Mucosa of gallbladder (tissue), 1 donor: ENCODE measurements at regions not wholly inside any gene's neighbourhood (a gene's known extent, or its start where the extent isn't known, plus 50 kb on each side); places are given as distances from the start of the nearest gene placed in this dataset.
A peak's percentile ranks its signal among the peaks of the same experiment; 100 is the strongest.

Experiments used
- DNase-seq: peaks from one replicate; pipeline ENCODE4 v3.0.0-alpha.2; 2020; ENCODE audit warnings: low spot score
- donor health status: DM: no; HTN: no; CAD: no.

DNA sequence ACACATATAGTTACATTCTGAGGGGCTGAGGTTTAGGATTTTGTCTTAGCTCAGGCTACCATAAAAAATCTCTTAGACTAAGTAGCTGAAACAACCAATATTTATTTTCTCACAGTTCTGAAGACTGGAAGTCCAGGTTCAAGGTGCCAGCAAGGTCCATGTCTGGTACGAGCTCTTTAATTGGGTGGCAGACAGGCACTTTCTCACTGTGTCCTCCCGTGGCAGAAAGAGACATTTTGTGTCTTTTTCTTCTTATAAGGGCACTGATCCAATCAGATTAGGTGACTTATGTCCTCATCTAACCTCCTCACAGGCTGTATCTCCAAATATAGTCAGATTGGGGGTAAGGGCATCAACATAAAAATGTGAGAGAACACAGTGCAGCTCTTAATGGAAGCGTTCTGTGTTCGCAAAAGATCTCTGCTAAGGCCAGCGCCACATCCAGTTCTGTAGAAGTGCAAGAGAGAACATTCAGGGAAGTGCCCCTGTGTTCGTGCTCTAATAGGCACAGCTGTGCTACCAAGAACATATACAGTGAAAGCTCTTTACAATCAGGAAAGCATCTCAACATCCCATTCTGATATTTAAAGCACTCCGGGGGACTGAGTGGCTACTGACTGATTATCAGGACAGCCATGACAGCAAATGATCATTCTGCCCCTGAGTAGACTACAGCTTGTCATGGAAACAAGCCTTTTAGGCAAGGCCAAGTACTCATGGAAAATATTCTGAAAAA lies 819.2 kb downstream of the LIG4 start:
- no peak for DNase-seq

DNA sequence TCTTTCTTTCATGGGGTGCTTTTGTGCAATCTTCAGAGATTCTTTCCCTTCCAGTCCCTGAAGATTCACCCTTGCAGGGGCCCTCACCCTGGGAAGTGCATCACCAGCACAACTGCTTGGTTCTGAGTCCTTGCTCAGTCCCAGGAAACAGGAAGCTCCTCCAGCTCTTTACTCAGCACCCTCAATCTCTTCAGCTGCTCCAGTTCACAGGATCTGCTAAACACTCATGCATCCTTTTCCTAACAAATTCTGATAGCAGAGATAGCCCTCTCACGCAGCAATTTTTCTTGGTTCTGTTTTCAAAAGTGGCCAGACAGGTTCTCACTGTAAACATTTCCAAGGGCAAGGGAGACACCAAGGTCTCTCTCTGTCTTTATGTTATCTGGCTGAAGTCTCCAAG lies 823.1 kb downstream of the LIG4 start:
- no peak for DNase-seq

GRCh38 chr13:107387525-107387924 lies 819.6 kb upstream of the ARGLU1 start:
- DNase-seq: no peak

DNA sequence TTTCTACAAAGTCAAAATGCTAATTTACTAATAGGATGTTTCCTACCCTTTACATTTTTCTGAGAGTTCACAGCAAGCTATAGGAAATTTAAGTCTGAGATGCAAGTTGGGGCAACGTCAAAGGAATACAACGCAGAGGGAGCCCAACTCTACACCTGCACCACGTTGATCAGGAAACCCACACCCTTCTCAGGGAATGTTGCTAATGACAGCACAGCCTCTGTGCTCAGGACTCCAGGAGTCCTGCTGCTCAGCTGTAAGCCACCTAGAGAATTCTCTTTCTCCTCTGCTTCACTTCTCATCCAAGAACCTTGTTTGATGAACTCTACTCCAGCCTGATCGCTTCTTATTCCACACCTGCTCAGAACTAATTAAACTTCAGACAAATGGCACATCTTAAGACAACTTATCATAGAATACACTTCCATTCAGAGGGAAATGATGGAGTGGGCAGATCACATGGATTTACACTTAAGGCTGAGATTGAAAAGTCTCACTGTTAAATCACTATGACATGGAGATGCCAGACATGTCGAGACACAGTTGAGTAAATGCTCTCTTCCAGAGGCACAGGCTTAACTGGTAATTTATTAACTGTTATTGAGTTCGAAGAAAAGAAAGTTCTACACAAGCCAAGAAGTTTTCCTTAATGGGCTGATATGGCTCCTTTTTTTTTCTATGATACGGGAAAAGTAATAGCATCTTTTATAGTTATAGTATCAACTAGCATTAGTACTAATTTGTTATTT lies 811.6 kb upstream of the ARGLU1 start:
- DNase-seq: no peak

DNA sequence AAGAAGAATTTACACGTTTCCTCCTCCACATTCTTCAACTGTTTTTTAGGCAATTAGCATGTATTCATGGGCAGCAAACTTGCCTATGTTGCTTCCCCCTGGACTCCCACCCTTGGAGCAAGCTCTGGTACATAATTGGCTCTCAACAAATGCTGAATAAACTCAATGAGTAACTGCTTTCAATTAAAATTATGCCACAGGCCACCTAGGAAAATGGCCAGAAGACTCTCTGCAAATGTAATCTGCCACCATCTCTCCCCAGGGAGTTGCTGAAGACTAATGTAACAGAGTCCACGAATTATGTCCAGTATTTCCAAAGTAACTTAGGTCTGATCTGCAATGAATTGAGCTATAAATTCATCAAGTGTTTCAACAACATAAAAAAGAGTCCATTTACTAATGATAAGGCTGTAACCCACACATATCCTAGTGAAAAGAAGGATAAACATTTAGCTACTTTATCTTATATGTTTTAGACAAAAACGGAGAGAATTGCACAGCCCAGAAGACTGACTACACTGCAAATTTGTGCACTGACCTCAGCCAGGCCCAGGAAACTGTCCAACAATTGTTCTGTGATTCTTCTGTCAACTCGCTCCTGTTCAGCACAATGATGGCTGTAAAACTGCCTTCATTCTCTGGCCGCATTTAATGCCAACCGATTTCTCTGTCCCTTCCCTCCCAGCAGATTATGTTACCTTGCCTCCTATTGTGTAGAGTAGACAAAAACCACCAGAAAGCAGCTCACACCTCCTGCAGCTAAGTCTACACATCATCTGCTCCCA lies 808.6 kb upstream of the ARGLU1 start:
- DNase-seq: no peak

GRCh38 chr13:107375701-107376340 lies 807.9 kb upstream of the ARGLU1 start:
- no peak for DNase-seq

DNA sequence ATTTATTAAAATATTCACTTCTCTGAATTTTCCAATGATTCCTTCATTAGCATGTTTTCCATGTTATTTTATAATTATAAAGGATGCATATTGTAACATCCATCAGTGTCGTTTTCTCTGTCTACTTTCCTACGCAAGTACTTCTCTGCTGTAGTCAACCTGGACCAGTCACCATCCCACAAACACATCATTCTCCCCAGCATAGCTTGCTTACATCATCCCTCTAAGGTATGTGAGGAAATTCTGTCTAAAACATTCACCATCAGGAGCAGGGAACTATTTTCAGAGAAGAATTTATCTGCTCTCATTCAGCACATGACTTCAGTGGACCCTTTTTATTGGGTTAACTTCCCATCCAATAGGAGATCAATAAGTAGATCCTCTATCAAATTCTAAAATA lies 806.1 kb upstream of the ARGLU1 start:
- DNase-seq: no peak

DNA sequence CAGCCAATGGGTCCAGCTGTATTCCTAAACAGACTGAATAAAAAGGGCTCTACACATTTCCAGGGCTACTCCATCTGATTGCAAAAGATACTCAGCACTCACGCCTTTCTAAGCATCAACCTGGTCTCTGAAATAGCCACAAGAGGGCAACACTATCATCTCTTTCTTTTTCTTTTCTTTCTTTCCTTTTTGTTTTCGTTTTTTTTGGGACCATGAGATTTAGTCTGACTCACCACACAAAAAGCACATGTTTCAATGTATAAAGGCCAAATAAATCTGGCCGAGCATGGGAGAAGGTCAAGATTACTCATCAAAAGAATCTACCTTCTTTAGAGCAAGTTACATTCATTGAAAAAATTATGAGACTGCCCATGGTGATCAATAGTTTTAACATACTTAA lies 805.6 kb upstream of the ARGLU1 start:
- DNase-seq: no peak

DNA sequence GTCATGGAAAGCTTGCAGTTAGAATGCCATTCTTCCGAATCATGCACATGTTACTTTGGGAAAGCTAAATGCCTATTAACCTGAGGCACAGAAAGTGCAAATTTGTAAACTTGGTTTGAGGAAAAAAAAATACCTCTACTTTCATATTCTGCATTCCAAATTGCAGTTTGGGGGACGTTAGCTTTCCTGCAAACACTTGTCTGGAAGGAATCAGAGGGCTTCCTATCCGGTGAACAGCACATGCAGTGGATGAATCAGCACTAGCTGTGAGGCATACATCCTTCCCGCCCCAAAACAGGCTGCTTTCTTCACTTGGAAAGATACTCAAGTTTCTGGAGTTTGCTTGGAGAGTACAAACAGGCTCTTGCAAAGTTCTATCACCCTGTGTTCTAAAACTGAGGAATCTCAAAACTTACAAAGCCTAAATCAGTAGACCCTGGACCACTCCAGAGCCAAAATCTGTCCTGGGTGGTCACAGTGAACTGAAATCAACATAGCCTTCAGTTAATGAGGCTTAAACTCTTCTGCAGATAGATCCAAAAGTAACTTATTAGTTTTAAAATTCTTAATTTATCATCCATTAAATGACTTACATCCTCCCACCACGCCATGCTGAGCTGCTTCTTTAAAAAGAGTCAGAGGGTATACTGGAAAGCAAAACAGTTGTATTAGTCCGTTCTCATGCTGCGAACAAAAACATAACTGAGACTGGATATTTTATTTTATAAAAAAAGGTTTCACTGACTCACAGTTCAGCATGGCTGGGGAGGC lies 802.3 kb upstream of the ARGLU1 start:
- DNase-seq: no peak

DNA sequence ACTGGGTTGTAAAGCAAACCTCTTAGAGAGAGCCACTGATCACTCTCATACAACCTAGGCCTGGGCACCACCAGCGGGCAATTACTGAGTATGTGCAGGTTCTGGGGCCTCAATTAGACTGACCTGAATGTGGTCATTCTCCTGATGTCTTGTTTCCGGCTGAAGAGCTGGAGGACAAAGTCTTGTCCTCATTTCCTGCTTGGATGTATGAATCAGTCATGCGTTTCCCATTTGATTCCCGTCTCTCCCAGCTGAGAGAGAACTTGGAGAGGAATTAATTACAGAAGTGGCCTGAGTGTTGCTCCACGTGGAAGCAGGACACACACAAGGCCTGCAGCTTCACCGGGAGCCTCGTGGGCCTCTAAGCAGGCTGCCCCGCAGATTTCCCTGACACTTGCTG lies 799.3 kb upstream of the ARGLU1 start:
- DNase-seq: no peak

- DNase-seq: no peak
These were observed 797.7 kb upstream of the ARGLU1 start for GRCh38 chr13:107365466-107366215.

- DNase-seq: no peak
These were observed 796.7 kb upstream of the ARGLU1 start for GRCh38 chr13:107364658-107365057.

DNA sequence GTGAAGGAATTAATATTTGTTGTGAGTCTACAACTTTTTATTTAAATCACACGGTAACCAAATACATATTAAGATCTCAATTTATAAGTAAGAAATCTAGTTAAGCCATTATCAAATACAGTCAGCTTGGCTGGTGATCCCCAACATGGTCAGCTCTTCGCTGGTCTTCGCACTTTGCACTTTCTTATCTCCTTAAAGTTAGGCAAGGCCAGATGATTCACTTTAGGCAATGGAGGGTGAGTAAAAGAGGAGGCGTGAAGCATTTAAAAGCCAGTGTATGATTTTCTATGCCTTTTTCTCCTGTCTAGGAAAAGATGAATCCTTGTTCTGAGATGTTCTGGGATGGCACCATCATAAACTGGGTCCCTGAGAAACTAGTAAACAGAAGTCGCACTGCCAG lies 793.7 kb upstream of the ARGLU1 start:
- no peak for DNase-seq

GRCh38 chr13:107360010-107360409 lies 792.1 kb upstream of the ARGLU1 start:
- DNase-seq: no peak

DNA sequence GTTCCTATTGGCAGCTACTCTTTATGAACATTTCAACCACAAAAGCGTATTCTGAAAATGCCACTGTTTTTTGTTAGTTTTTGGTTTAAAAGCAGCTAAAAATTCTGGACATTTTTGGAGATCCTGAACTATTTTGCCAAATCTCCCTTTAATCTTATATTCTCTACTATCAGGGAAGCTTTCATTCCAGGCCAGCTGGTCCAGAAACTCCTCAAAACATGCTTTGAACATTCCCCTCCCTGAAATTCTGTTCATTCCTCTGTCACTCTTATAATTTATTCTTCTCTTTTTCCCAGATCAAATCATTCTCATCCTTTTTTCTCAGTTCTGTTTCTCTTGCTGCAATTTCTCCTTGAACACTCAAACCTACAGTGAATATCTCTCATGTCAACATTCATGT lies 790.9 kb upstream of the ARGLU1 start:
- DNase-seq: no peak

DNA sequence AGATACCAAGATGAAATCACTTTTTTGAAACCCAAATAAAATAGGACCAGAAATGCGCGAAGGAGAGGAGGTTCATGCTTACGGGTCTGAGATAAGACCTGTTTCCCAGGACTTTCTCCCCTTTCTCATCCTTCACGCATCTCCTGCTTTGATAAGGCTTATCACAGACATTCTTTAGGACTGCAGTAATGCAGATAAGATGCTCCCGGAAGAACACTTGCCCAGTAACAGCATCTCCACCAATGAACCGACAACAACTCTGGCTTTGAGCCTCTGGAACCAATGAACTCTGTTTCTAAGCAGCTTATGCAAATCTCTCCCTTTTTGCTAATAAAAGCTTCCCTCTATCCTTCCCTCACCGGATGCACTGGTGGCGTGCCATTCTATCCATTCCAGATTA lies 783.4 kb upstream of the ARGLU1 start:
- DNase-seq: peak; percentile 24

DNA sequence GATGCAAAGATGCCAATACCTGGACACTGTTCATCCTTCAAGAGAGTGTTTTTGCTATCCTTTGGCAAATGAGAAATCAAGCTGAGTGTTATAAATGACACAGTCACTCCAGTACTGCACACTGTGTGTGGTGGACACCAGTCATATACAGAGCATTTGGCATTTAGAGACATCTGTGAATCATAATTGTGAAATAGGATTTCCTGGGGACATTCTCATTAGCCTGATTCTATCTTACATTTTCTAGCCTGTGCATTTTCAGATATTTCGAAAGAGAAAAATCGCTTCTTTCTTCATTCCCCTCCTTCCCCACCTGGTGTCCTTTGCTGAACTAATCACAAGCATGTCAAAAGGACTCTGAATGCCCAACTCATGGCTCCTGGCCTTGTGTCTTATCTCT lies 781.0 kb upstream of the ARGLU1 start:
- DNase-seq: no peak

GRCh38 chr13:107348471-107348870 lies 780.5 kb upstream of the ARGLU1 start:
- DNase-seq: no peak

DNA sequence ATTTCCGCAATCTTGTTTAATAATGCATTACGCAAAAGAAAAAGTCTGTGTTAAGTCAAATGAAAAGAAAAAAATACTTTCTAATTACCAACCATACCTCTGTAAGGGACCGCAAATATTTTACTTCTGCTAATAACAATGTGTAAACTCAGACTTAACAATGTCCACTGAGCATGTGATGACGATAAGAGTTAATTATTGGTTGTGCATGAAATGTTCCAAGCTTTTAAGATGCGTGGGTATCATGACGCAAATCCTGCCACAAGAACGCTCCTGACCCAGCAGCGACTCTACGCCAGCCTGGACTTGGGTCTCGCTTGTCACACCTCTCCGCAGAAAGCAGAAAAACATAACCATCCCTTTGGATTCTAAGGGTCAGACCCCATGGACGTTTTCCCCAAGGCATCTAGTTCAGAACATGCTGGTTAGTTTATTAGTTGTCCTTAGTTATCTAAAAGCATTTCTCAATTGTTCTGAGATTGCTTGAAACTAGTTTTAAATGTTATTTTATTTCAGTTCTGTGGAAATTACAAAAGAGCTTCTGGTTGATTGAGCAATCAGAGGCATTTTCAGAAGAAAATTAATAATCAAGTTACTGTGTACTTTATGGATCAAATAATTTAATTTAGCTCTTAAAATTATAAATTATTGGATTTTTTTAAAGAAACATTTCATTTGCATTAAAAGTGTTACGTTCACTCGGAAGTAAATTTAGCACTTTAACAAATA lies 779.9 kb upstream of the ARGLU1 start:
- no peak for DNase-seq

DNA sequence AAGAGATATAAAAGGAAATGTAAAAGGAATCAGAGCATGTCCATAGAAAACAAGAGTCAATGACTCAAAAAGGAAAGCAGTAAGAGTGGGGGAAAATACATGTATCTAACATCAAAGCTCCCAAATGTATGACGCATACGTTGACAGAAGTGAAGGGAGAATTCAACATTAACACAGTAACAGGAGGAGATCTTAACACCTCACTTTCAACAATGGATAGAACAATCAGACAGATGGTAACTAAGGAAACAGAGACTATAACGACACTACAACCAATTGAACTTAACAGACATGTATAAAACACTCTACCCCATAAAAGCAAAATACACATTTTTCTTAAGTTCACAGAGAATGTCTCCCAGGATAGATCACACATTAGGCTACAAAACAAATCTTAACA lies 774.8 kb upstream of the ARGLU1 start:
- no peak for DNase-seq
